Peyer's patch (tissue), 4 donors: ENCODE measurements at regions not wholly inside any gene's neighbourhood (a gene's known extent, or its start where the extent isn't known, plus 50 kb on each side); places are given as distances from the start of the nearest gene placed in this dataset.

Experiments used
- DNase-seq, 3 donors: peaks; one replicate each; pipeline ENCODE4 v3.0.0-alpha.2; 2017 to 2019
- H3K27ac ChIP-seq, 4 donors: fragments of 200-600 bp; sonication (generic); one replicate each; pipeline ENCODE4 v1.5.1; 2016 to 2019
- H3K27me3 ChIP-seq, 2 donors: fragments of 200-600 bp; sonication (generic); one replicate each; pipeline ENCODE4 v1.5.1; 2019
- H3K36me3 ChIP-seq, 3 donors: fragments of 200-600 bp; sonication (generic); one replicate each; pipeline ENCODE4 v1.5.1; 2016 to 2019
- H3K4me1 ChIP-seq, 4 donors: fragments of 200-600 bp; sonication (generic); one replicate each; pipeline ENCODE4 v1.5.1; 2016 to 2019
- H3K4me3 ChIP-seq, 4 donors: fragments of 200-600 bp; sonication (generic); 1 replicate in 3 of 4; 2 replicates in 1 of 4; pipeline ENCODE4 v1.5.1; 2016 to 2019; ENCODE audit warnings: mild to moderate bottlenecking in 1 of 4
- H3K9me3 ChIP-seq, 4 donors: fragments of 200-600 bp; sonication (generic); one replicate each; pipeline ENCODE4 v1.5.1; 2016 to 2019; ENCODE audit warnings: mild to moderate bottlenecking in 1 of 4
- CTCF ChIP-seq, 6 experiments: fragments of 450-650 bp in 4 of 6; fragments of 200-600 bp in 2 of 6; sonication (generic) in 1 of 6; IDR thresholded peaks; one replicate each; pipeline ENCODE4 v1.5.1; 2017 to 2019; ENCODE audit warnings: antibody characterized with exemption in 6 of 6, mild to moderate bottlenecking in 3 of 6, moderate library complexity in 1 of 6
- POLR2A ChIP-seq, 2 donors: fragments of 450-650 bp; IDR thresholded peaks; one replicate each; pipeline ENCODE4 v1.5.1; 2017; ENCODE audit warnings: antibody characterized with exemption in 2 of 2, mild to moderate bottlenecking in 2 of 2, moderate library complexity in 2 of 2

GRCh38 chr20:40249805-40250204, 439.2 kb downstream of the MAFB start:
- no peak overlapping the region for H3K4me3 ChIP-seq
- no peaks in the 10 kb centered on the region for H3K27me3 ChIP-seq
- no peaks in the 10 kb centered on the region for H3K4me1 ChIP-seq
- no peak for TF ChIP-seq POLR2A (IDR thresholded peaks at IDR 0.05)
- TF ChIP-seq CTCF (IDR thresholded peaks at IDR 0.05) = no peak
- no peak overlapping the region for H3K27ac ChIP-seq
- no peaks in the 10 kb centered on the region for H3K36me3 ChIP-seq
- DNase-seq = no peak
- H3K9me3 ChIP-seq = no peaks in the 10 kb centered on the region

- Histone ChIP-seq H3K4me1 (no peaks in the 10 kb centered on the region), H3K27me3 (no peaks in the 10 kb centered on the region), H3K27ac (no peak overlapping the region), H3K9me3 (no peaks in the 10 kb centered on the region), H3K4me3 (no peak overlapping the region), H3K36me3 (no peaks in the 10 kb centered on the region)
- no peak for TF ChIP-seq CTCF (IDR thresholded peaks at IDR 0.05)
- TF ChIP-seq POLR2A (IDR thresholded peaks at IDR 0.05) = no peak
- DNase-seq = no peak
Observed at GRCh38 chr20:40245829-40246228, 443.2 kb downstream of the MAFB start.

GRCh38 chr20:40244286-40244685, 444.8 kb downstream of the MAFB start:
- Histone ChIP-seq H3K27me3 (no peaks in the 10 kb centered on the region), H3K4me1 (no peaks in the 10 kb centered on the region), H3K36me3 (no peaks in the 10 kb centered on the region), H3K27ac (no peak overlapping the region), H3K4me3 (no peak overlapping the region), H3K9me3 (no peaks in the 10 kb centered on the region)
- no peak for DNase-seq
- TF ChIP-seq POLR2A (IDR thresholded peaks at IDR 0.05) = no peak
- no peak for TF ChIP-seq CTCF (IDR thresholded peaks at IDR 0.05)

GRCh38 chr20:40241596-40242343, 447.3 kb downstream of the MAFB start:
- TF ChIP-seq POLR2A (IDR thresholded peaks at IDR 0.05) (no peak), CTCF (IDR thresholded peaks at IDR 0.05) (no peak)
- Histone ChIP-seq H3K27ac (no peak overlapping the region), H3K36me3 (no peaks in the 10 kb centered on the region), H3K4me1 (no peaks in the 10 kb centered on the region), H3K27me3 (no peaks in the 10 kb centered on the region), H3K9me3 (no peaks in the 10 kb centered on the region), H3K4me3 (no peak overlapping the region)
- DNase-seq = no peak

GRCh38 chr20:40238511-40238910, 450.5 kb downstream of the MAFB start:
- no peak for DNase-seq
- Histone ChIP-seq H3K27me3 (no peaks in the 10 kb centered on the region), H3K4me1 (no peaks in the 10 kb centered on the region), H3K4me3 (no peak overlapping the region), H3K36me3 (no peaks in the 10 kb centered on the region), H3K9me3 (no peaks in the 10 kb centered on the region), H3K27ac (no peak overlapping the region)
- TF ChIP-seq CTCF (IDR thresholded peaks at IDR 0.05) = no peak

- no peak for TF ChIP-seq CTCF (IDR thresholded peaks at IDR 0.05)
- TF ChIP-seq POLR2A (IDR thresholded peaks at IDR 0.05) = no peak
- H3K27ac ChIP-seq = no peak overlapping the region
- no peaks in the 10 kb centered on the region for H3K4me1 ChIP-seq
- no peak for DNase-seq
- no peaks in the 10 kb centered on the region for H3K9me3 ChIP-seq
- no peaks in the 10 kb centered on the region for H3K27me3 ChIP-seq
- H3K4me3 ChIP-seq = no peak overlapping the region
- H3K36me3 ChIP-seq = no peaks in the 10 kb centered on the region
Observed at GRCh38 chr20:40234593-40234992, 454.4 kb downstream of the MAFB start.
